ENCODE measurements at regions not wholly inside any gene's neighbourhood (a gene's known extent, or its start where the extent isn't known, plus 50 kb on each side); places are given as distances from the start of the nearest gene placed in this dataset.
"Not testable (repeated sequence)": the region's sequence is repeated elsewhere in the genome, so short reads cannot be mapped to it uniquely, and the experiment has no call there.

GRCh38 chr22:49657974-49658590, 169.6 kb downstream of the BRD1 start:
- DNase-seq, result no peak

- no peak for DNase-seq
These were observed 170.2 kb downstream of the BRD1 start for GRCh38 chr22:49657275-49657973.

GRCh38 chr22:49656883-49657274, 170.8 kb downstream of the BRD1 start:
- not testable (repeated sequence) for DNase-seq

GRCh38 chr22:49656291-49656851, 171.3 kb downstream of the BRD1 start:
- no peak for DNase-seq

- no peak for DNase-seq
These were observed 172.4 kb downstream of the BRD1 start for GRCh38 chr22:49655168-49655812.

GRCh38 chr22:49650336-49651241, 177.1 kb downstream of the BRD1 start:
- DNase-seq, result no peak

- DNase-seq, result no peak
These were observed 178.3 kb downstream of the BRD1 start for GRCh38 chr22:49649166-49650068.

GRCh38 chr22:49648053-49648452, 179.6 kb downstream of the BRD1 start:
- DNase-seq, result no peak

- no peak for DNase-seq
These were observed 180.0 kb downstream of the BRD1 start for GRCh38 chr22:49647627-49648026.

GRCh38 chr22:49646876-49647275, 180.8 kb downstream of the BRD1 start:
- DNase-seq, result no peak

GRCh38 chr22:49645791-49646550, 181.7 kb downstream of the BRD1 start:
- DNase-seq, result no peak

- no peak for DNase-seq
These were observed 182.4 kb downstream of the BRD1 start for GRCh38 chr22:49645257-49645656.

- no peak for DNase-seq
These were observed 183.7 kb downstream of the BRD1 start for GRCh38 chr22:49643998-49644397.

GRCh38 chr22:49643466-49643865, 184.2 kb downstream of the BRD1 start:
- DNase-seq, result no peak

GRCh38 chr22:49642741-49643140, 184.9 kb downstream of the BRD1 start:
- DNase-seq, result no peak

- no peak for DNase-seq
These were observed 185.3 kb downstream of the BRD1 start for GRCh38 chr22:49642331-49642730.

GRCh38 chr22:49641770-49642313, 185.8 kb downstream of the BRD1 start:
- no peak for DNase-seq

GRCh38 chr22:49640366-49641095, 187.1 kb downstream of the BRD1 start:
- no peak for DNase-seq

GRCh38 chr22:49639956-49640355, 187.7 kb downstream of the BRD1 start:
- no peak for DNase-seq

GRCh38 chr22:49638788-49639187, 188.9 kb downstream of the BRD1 start:
- no peak for DNase-seq
